ENCODE measurements at regions not wholly inside any gene's neighbourhood (a gene's known extent, or its start where the extent isn't known, plus 50 kb on each side); places are given as distances from the start of the nearest gene placed in this dataset.

- DNase-seq = no peak
- TF ChIP-seq POLR2A (IDR thresholded peaks at IDR 0.05; ENCODE audit: low read length) (no peak), GATA1 (IDR thresholded peaks at IDR 0.05; ENCODE audit: low read depth, low read length) (no peak)
Measured at GRCh38 chr5:164392531-164392930, 887.1 kb downstream of the MAT2B start.

- no peak for DNase-seq
Measured at GRCh38 chr5:164394686-164395194, 889.3 kb downstream of the MAT2B start.

GRCh38 chr5:164412531-164412930, 907.1 kb downstream of the MAT2B start:
- no peak for TF ChIP-seq POLR2A (IDR thresholded peaks at IDR 0.05; ENCODE audit: low read length)
- no peak for TF ChIP-seq GATA1 (IDR thresholded peaks at IDR 0.05; ENCODE audit: low read depth, low read length)

More at GRCh38 chr5:164394686-164395194, 889.3 kb downstream of the MAT2B start:
- no peak for TF ChIP-seq GATA1 (IDR thresholded peaks at IDR 0.05; ENCODE audit: low read depth, low read length)
- TF ChIP-seq POLR2A (IDR thresholded peaks at IDR 0.05; ENCODE audit: low read length) = no peak

GRCh38 chr5:164420161-164420560, 914.7 kb downstream of the MAT2B start:
- TF ChIP-seq GATA1 (IDR thresholded peaks at IDR 0.05; ENCODE audit: low read depth, low read length) (no peak), POLR2A (IDR thresholded peaks at IDR 0.05; ENCODE audit: low read length) (no peak)
- no peak for DNase-seq

More at GRCh38 chr5:164412531-164412930, 907.1 kb downstream of the MAT2B start:
- DNase-seq = no peak

GRCh38 chr5:164422400-164422799, 917.0 kb downstream of the MAT2B start:
- DNase-seq = peak; percentile 19 to 22
- TF ChIP-seq GATA1 (IDR thresholded peaks at IDR 0.05; ENCODE audit: low read depth, low read length) (no peak), POLR2A (IDR thresholded peaks at IDR 0.05; ENCODE audit: low read length) (no peak)

- DNase-seq = no peak
- no peak for TF ChIP-seq GATA1 (IDR thresholded peaks at IDR 0.05; ENCODE audit: low read depth, low read length)
- TF ChIP-seq POLR2A (IDR thresholded peaks at IDR 0.05; ENCODE audit: low read length) = no peak
Measured at GRCh38 chr5:164431634-164432304, 926.4 kb downstream of the MAT2B start.

- TF ChIP-seq GATA1 (IDR thresholded peaks at IDR 0.05; ENCODE audit: low read depth, low read length) (no peak), POLR2A (IDR thresholded peaks at IDR 0.05; ENCODE audit: low read length) (no peak)
- DNase-seq = no peak
Measured at GRCh38 chr5:164433106-164433870, 927.9 kb downstream of the MAT2B start.

- TF ChIP-seq POLR2A (IDR thresholded peaks at IDR 0.05; ENCODE audit: low read length) = no peak
Measured at GRCh38 chr5:164435576-164435975, 930.2 kb downstream of the MAT2B start.

GRCh38 chr5:164439799-164440198, 934.4 kb downstream of the MAT2B start:
- TF ChIP-seq POLR2A (IDR thresholded peaks at IDR 0.05; ENCODE audit: low read length) (no peak), GATA1 (IDR thresholded peaks at IDR 0.05; ENCODE audit: low read depth, low read length) (no peak)
- DNase-seq = no peak

More at GRCh38 chr5:164435576-164435975, 930.2 kb downstream of the MAT2B start:
- no peak for DNase-seq

- DNase-seq = no peak
- TF ChIP-seq GATA1 (IDR thresholded peaks at IDR 0.05; ENCODE audit: low read depth, low read length) (no peak), POLR2A (IDR thresholded peaks at IDR 0.05; ENCODE audit: low read length) (no peak)
Measured at GRCh38 chr5:164449460-164449859, 944.0 kb downstream of the MAT2B start.

- TF ChIP-seq POLR2A (IDR thresholded peaks at IDR 0.05; ENCODE audit: low read length) = no peak
- no peak for TF ChIP-seq GATA1 (IDR thresholded peaks at IDR 0.05; ENCODE audit: low read depth, low read length)
- DNase-seq = no peak
Measured at GRCh38 chr5:164466033-164466432, 960.6 kb downstream of the MAT2B start.

- TF ChIP-seq GATA1 (IDR thresholded peaks at IDR 0.05; ENCODE audit: low read depth, low read length) (no peak), POLR2A (IDR thresholded peaks at IDR 0.05; ENCODE audit: low read length) (no peak)
- no peak for DNase-seq
Measured at GRCh38 chr5:164470312-164470711, 964.9 kb downstream of the MAT2B start.

- no peak for DNase-seq
- no peak for TF ChIP-seq POLR2A (IDR thresholded peaks at IDR 0.05; ENCODE audit: low read length)
- no peak for TF ChIP-seq GATA1 (IDR thresholded peaks at IDR 0.05; ENCODE audit: low read depth, low read length)
Measured at GRCh38 chr5:164472165-164472564, 966.7 kb downstream of the MAT2B start.

- TF ChIP-seq POLR2A (IDR thresholded peaks at IDR 0.05; ENCODE audit: low read length) (no peak), GATA1 (IDR thresholded peaks at IDR 0.05; ENCODE audit: low read depth, low read length) (no peak)
- DNase-seq = peak; percentile 9 to 29
Measured at GRCh38 chr5:164475339-164475977, 970.0 kb downstream of the MAT2B start.
